GM21515 (cell line): ENCODE measurements at regions not wholly inside any gene's neighbourhood (a gene's known extent, or its start where the extent isn't known, plus 50 kb on each side); places are given as distances from the start of the nearest gene placed in this dataset.

Experiments used
- ATAC-seq: cut with Tn5 transposase; IDR thresholded peaks from one replicate; pipeline ENCODE4 v1.9.1; 2021; ENCODE audit not compliant: unreplicated experiment

GRCh38 chr12:94717656-94718055 is 67.3 kb upstream of the TMCC3 start:
- ATAC-seq, result no peak

GRCh38 chr12:94717108-94717507 is 66.8 kb upstream of the TMCC3 start:
- ATAC-seq, result no peak

GRCh38 chr12:94716339-94716738 is 66.0 kb upstream of the TMCC3 start:
- ATAC-seq, result no peak

GRCh38 chr12:94714378-94715114 is 64.2 kb upstream of the TMCC3 start:
- no peak for ATAC-seq

- no peak for ATAC-seq
Measured at GRCh38 chr12:94712815-94713515, 62.6 kb upstream of the TMCC3 start.

- ATAC-seq, result no peak
Measured at GRCh38 chr12:94710933-94711332, 60.6 kb upstream of the TMCC3 start.

- no peak for ATAC-seq
Measured at GRCh38 chr12:94707892-94708291, 57.5 kb upstream of the TMCC3 start.

- no peak for ATAC-seq
Measured at GRCh38 chr12:94707036-94707435, 56.7 kb upstream of the TMCC3 start.

- no peak for ATAC-seq
Measured at GRCh38 chr12:94706250-94706661, 55.9 kb upstream of the TMCC3 start.

- ATAC-seq, result no peak
Measured at GRCh38 chr12:94705676-94706075, 55.3 kb upstream of the TMCC3 start.

GRCh38 chr12:94704452-94705306 is 54.3 kb upstream of the TMCC3 start:
- ATAC-seq, result no peak

GRCh38 chr12:94702696-94703095 is 52.3 kb upstream of the TMCC3 start:
- no peak for ATAC-seq

GRCh38 chr12:94701711-94702110 is 51.4 kb upstream of the TMCC3 start:
- no peak for ATAC-seq

GRCh38 chr12:94700662-94701061 is 50.3 kb upstream of the TMCC3 start:
- no peak for ATAC-seq
